ENCODE measurements at regions not wholly inside any gene's neighbourhood (a gene's known extent, or its start where the extent isn't known, plus 50 kb on each side); places are given as distances from the start of the nearest gene placed in this dataset.

GRCh38 chr17:77352441-77352840 is 211.7 kb downstream of the SEC14L1 start:
- intact Hi-C loops (cut with DNase I), result loop anchor here (5.0 kb wide), 1 partner anchor 70 kb away; no protein-coding TSS in a partner anchor
- ATAC-seq (ENCODE audit: poor library complexity) (no peak), DNase-seq (no peak)

GRCh38 chr17:77352996-77353395 is 212.2 kb downstream of the SEC14L1 start:
- intact Hi-C loops (cut with DNase I), result loop anchor here (5.0 kb wide), 1 partner anchor 69 kb away; no protein-coding TSS in a partner anchor
- ATAC-seq (ENCODE audit: poor library complexity) (no peak), DNase-seq (no peak)

GRCh38 chr17:77353684-77354419 is 213.1 kb downstream of the SEC14L1 start:
- ATAC-seq (ENCODE audit: poor library complexity) (no peak), DNase-seq (no peak)
- intact Hi-C loops (cut with DNase I), result loop anchor here (5.0 kb wide), 1 partner anchor 68 kb away; no protein-coding TSS in a partner anchor

GRCh38 chr17:77354420-77354669 is 213.6 kb downstream of the SEC14L1 start:
- DNase-seq, result no peak
- intact Hi-C loops (cut with DNase I), result loop anchor here (5.0 kb wide), 1 partner anchor 68 kb away; no protein-coding TSS in a partner anchor
- ATAC-seq (ENCODE audit: poor library complexity), result no peak

- ATAC-seq (ENCODE audit: poor library complexity) (peak; percentile 48), DNase-seq (peak; percentile 87)
- intact Hi-C loops (cut with DNase I), result loop anchor here (5.0 kb wide), 1 partner anchor 67 kb away; no protein-coding TSS in a partner anchor
Measured at GRCh38 chr17:77354670-77355455, 214.1 kb downstream of the SEC14L1 start.

- DNase-seq, result no peak
- intact Hi-C loops (cut with DNase I), result no loop called here
- ATAC-seq (ENCODE audit: poor library complexity), result no peak
Measured at GRCh38 chr17:77356109-77356689, 215.4 kb downstream of the SEC14L1 start.

GRCh38 chr17:77356690-77357201 is 216.0 kb downstream of the SEC14L1 start:
- ATAC-seq (ENCODE audit: poor library complexity), result no peak
- no peak for DNase-seq
- intact Hi-C loops (cut with DNase I), result no loop called here

GRCh38 chr17:77358801-77359200 is 218.0 kb downstream of the SEC14L1 start:
- ATAC-seq (ENCODE audit: poor library complexity) (no peak), DNase-seq (no peak)
- intact Hi-C loops (cut with DNase I), result no loop called here

GRCh38 chr17:77359236-77359635 is 218.5 kb downstream of the SEC14L1 start:
- no peak for DNase-seq
- no peak for ATAC-seq (ENCODE audit: poor library complexity)
- intact Hi-C loops (cut with DNase I), result no loop called here

- DNase-seq (peak; percentile 23), ATAC-seq (ENCODE audit: poor library complexity) (no peak)
- intact Hi-C loops (cut with DNase I), result no loop called here
Measured at GRCh38 chr17:77361986-77362620, 221.3 kb downstream of the SEC14L1 start.

- DNase-seq (peak; percentile 64), ATAC-seq (ENCODE audit: poor library complexity) (peak; percentile 23)
- intact Hi-C loops (cut with DNase I), result no loop called here
Measured at GRCh38 chr17:77363821-77364361, 223.1 kb downstream of the SEC14L1 start.

GRCh38 chr17:77364381-77364911 is 223.7 kb downstream of the SEC14L1 start:
- intact Hi-C loops (cut with DNase I), result no loop called here
- ATAC-seq (ENCODE audit: poor library complexity) (no peak), DNase-seq (peak; percentile 18)

- no peak for ATAC-seq (ENCODE audit: poor library complexity)
- intact Hi-C loops (cut with DNase I), result no loop called here
- peak; percentile 18 for DNase-seq
Measured at GRCh38 chr17:77364941-77365583, 224.3 kb downstream of the SEC14L1 start.

- DNase-seq (peak; percentile 70), ATAC-seq (ENCODE audit: poor library complexity) (peak; percentile 59)
- intact Hi-C loops (cut with DNase I), result no loop called here
Measured at GRCh38 chr17:77365584-77366186, 224.9 kb downstream of the SEC14L1 start.

GRCh38 chr17:77366206-77366557 is 225.4 kb downstream of the SEC14L1 start:
- ATAC-seq (ENCODE audit: poor library complexity) (no peak), DNase-seq (no peak)
- intact Hi-C loops (cut with DNase I), result no loop called here

GRCh38 chr17:77366558-77367245 is 225.9 kb downstream of the SEC14L1 start:
- intact Hi-C loops (cut with DNase I), result no loop called here
- ATAC-seq (ENCODE audit: poor library complexity) (peak; percentile 28), DNase-seq (peak; percentile 44)

- ATAC-seq (ENCODE audit: poor library complexity) (no peak), DNase-seq (peak; percentile 30)
- intact Hi-C loops (cut with DNase I), result no loop called here
Measured at GRCh38 chr17:77369544-77369971, 228.8 kb downstream of the SEC14L1 start.

Data from Right ventricle myocardium superior (tissue), 1 donor.